ENCODE measurements at regions not wholly inside any gene's neighbourhood (a gene's known extent, or its start where the extent isn't known, plus 50 kb on each side); places are given as distances from the start of the nearest gene placed in this dataset.
"Not testable (repeated sequence)": the region's sequence is repeated elsewhere in the genome, so short reads cannot be mapped to it uniquely, and the experiment has no call there.

GRCh38 chr15:21107399-21108381 lies 241.6 kb upstream of the POTEB2 start:
- not testable (repeated sequence) for TF ChIP-seq EZH2 (IDR thresholded peaks at IDR 0.05; ENCODE audit: low read depth, unreplicated experiment); CTCF (conservative IDR thresholded peaks at IDR 0.05; ENCODE audit: low read depth in 2 of 2); JUNB (IDR thresholded peaks at IDR 0.05; ENCODE audit: unreplicated experiment); EZH2phosphoT487 (IDR thresholded peaks at IDR 0.05; ENCODE audit: unreplicated experiment); POLR2AphosphoS5 (IDR thresholded peaks at IDR 0.05; ENCODE audit: low read depth); REST (IDR thresholded peaks at IDR 0.05; ENCODE audit: unreplicated experiment); CREB1 (CRISPR knock-in tag; IDR thresholded peaks at IDR 0.05; ENCODE audit: low read depth); ZNF114 (CRISPR knock-in tag; IDR thresholded peaks at IDR 0.05); ZNF462 (CRISPR knock-in tag; IDR thresholded peaks at IDR 0.05)

Data from GM23338 (cell line).